Neural cell (in vitro differentiated cells): ENCODE measurements at regions not wholly inside any gene's neighbourhood (a gene's known extent, or its start where the extent isn't known, plus 50 kb on each side); places are given as distances from the start of the nearest gene placed in this dataset.

Experiments used
- H2AFZ ChIP-seq: fragments of 200-600, 300-800 bp; sonication (generic), shearing (Covaris generic); 2 replicates; pipeline ENCODE4 v1.6.0; 2014; ENCODE audit warnings: low read depth, mild to moderate bottlenecking, antibody characterized with exemption, low read length, moderate library complexity
- H3F3A ChIP-seq: fragments of 200-600 bp; shearing (Covaris generic); 2 replicates; pipeline ENCODE4 v1.6.1; 2016; ENCODE audit warnings: mild to moderate bottlenecking, moderate library complexity, mixed read lengths, antibody characterized with exemption, low read length; ENCODE audit not compliant: insufficient read depth, poor library complexity, severe bottlenecking
- H3K27ac ChIP-seq: fragments of 200-600, 300-800 bp; sonication (generic), shearing (Covaris generic); 2 replicates; pipeline ENCODE4 v1.5.1; 2014; ENCODE audit warnings: mild to moderate bottlenecking, low read length, moderate library complexity
- H3K27me3 ChIP-seq: fragments of 300-800, 200-600 bp; sonication (generic), shearing (Covaris generic); 2 replicates; pipeline ENCODE4 v1.6.0; 2014; ENCODE audit warnings: mild to moderate bottlenecking, low read depth, low read length, moderate library complexity; ENCODE audit not compliant: insufficient read depth
- H3K36me3 ChIP-seq: fragments of 300-800, 200-600 bp; sonication (generic), shearing (Covaris generic); 2 replicates; pipeline ENCODE4 v1.5.1; 2014; ENCODE audit warnings: mild to moderate bottlenecking, antibody characterized with exemption, low read length, moderate library complexity; ENCODE audit not compliant: insufficient read depth
- H3K4me2 ChIP-seq: fragments of 300-800, 200-600 bp; sonication (generic), shearing (Covaris generic); 2 replicates; pipeline ENCODE4 v1.6.0; 2014; ENCODE audit warnings: mild to moderate bottlenecking, low read length
- H3K4me3 ChIP-seq: fragments of 300-800, 200-600 bp; sonication (generic), shearing (Covaris generic); 2 replicates; pipeline ENCODE4 v1.5.1; 2014; ENCODE audit warnings: mild to moderate bottlenecking, low read length, moderate library complexity
- H3K79me2 ChIP-seq: fragments of 200-600 bp; shearing (Covaris generic); replicated peaks from 2 replicates; pipeline ENCODE4 v1.6.0; 2014; ENCODE audit warnings: mild to moderate bottlenecking, low read length, moderate library complexity; ENCODE audit not compliant: insufficient read depth
- H3K9ac ChIP-seq: fragments of 300-800, 200-600 bp; sonication (generic), shearing (Covaris generic); 2 replicates; pipeline ENCODE4 v1.6.1; 2016; ENCODE audit warnings: mild to moderate bottlenecking, low read length, mixed read lengths
- H3K9me2 ChIP-seq: fragments of 200-600 bp; shearing (Covaris generic); 2 replicates; pipeline ENCODE4 v1.6.1; 2016; ENCODE audit warnings: mild to moderate bottlenecking, low read length, mixed read lengths; ENCODE audit not compliant: insufficient read depth
- H3K9me3 ChIP-seq: fragments of 200-600, 300-800 bp; sonication (generic), shearing (Covaris generic); 2 replicates; pipeline ENCODE4 v1.6.1; 2016; ENCODE audit warnings: mild to moderate bottlenecking, mixed run types, low read length, moderate library complexity, mixed read lengths
- H4K20me1 ChIP-seq: fragments of 200-600 bp; shearing (Covaris generic); 2 replicates; pipeline ENCODE4 v1.6.1; 2016; ENCODE audit warnings: mild to moderate bottlenecking, mixed run types; ENCODE audit not compliant: insufficient read depth
- EP300 ChIP-seq: fragments of 450-650 bp; conservative IDR thresholded peaks from 2 replicates; pipeline ENCODE4 v1.6.1; 2014; ENCODE audit warnings: antibody characterized with exemption, mild to moderate bottlenecking, moderate library complexity; ENCODE audit not compliant: poor library complexity, severe bottlenecking
- EZH2 ChIP-seq: fragments of 200-600, 300-800 bp; shearing (Covaris generic), sonication (generic); IDR thresholded peaks from 2 replicates; pipeline ENCODE4 v1.6.1; 2014; ENCODE audit warnings: antibody characterized with exemption, low read length, borderline replicate concordance, mild to moderate bottlenecking; ENCODE audit not compliant: insufficient read depth, poor library complexity, severe bottlenecking
- MXI1 ChIP-seq: fragments of 450-650 bp; conservative IDR thresholded peaks from 2 replicates; pipeline ENCODE4 v1.6.1; 2014; ENCODE audit warnings: antibody characterized with exemption, mild to moderate bottlenecking; ENCODE audit not compliant: poor library complexity, severe bottlenecking
- POLR2AphosphoS5 ChIP-seq: IDR thresholded peaks from 2 replicates; pipeline ENCODE4 v1.6.1; 2012
- RAD21 ChIP-seq: fragments of 450-650 bp; conservative IDR thresholded peaks from 2 replicates; pipeline ENCODE4 v1.6.1; 2014; ENCODE audit warnings: antibody characterized with exemption, mild to moderate bottlenecking, moderate library complexity
- REST ChIP-seq: IDR thresholded peaks from 2 replicates; pipeline ENCODE4 v1.6.1; 2012; ENCODE audit warnings: borderline replicate concordance
- SMC3 ChIP-seq: fragments of 450-650 bp; conservative IDR thresholded peaks from 2 replicates; pipeline ENCODE4 v1.6.1; 2014; ENCODE audit warnings: antibody characterized with exemption, mild to moderate bottlenecking, moderate library complexity; ENCODE audit not compliant: poor library complexity
- TAF1 ChIP-seq: IDR thresholded peaks from 2 replicates; pipeline ENCODE4 v1.6.1; 2012; ENCODE audit warnings: low read depth
- TF ChIP-seq, protein P1 (sequence below): fragments of 450-650 bp; IDR thresholded peaks from 2 replicates; pipeline ENCODE4 v1.5.1; 2014; ENCODE audit warnings: antibody characterized with exemption, mild to moderate bottlenecking, moderate library complexity; ENCODE audit not compliant: poor library complexity, severe bottlenecking

DNA sequence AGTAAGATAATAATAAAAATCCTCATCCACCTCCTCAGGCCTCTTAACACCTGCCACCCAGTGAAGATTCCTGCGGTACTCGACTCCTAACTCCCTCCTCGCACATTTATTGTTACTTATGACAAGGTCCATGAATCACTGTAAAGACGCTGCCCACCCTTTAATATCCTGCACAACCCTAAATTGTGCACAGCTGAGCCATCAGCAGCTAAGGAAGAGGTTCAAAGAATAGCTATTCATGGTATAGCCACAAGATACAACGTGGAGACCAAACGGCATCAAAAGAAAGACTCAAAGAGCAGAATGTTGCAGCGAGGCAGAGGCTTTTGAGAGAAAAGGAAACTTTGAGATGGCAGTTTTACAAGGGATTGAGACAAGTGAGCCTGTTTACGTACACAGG, 266.3 kb downstream of the SATB2 start:
- Histone ChIP-seq H4K20me1 (no peaks in the 10 kb centered on the region), H3K9me2 (no peaks in the 10 kb centered on the region), H3K4me2 (no peak overlapping the region), H3K79me2 (no peaks in the 10 kb centered on the region), H3K27me3 (no peaks in the 10 kb centered on the region), H3K36me3 (no peaks in the 10 kb centered on the region), H3K9me3 (no peaks in the 10 kb centered on the region), H3F3A (no peaks in the 10 kb centered on the region), H3K9ac (no peak overlapping the region), H3K4me3 (no peak overlapping the region), H3K27ac (no peak overlapping the region), H2AFZ (no peak overlapping the region)
- TF ChIP-seq MXI1 (no peak), EP300 (no peak), TAF1 (no peak), EZH2 (no peak), RAD21 (no peak), REST (no peak), SMC3 (no peak), POLR2AphosphoS5 (no peak)
- TF ChIP-seq, protein P1, sequence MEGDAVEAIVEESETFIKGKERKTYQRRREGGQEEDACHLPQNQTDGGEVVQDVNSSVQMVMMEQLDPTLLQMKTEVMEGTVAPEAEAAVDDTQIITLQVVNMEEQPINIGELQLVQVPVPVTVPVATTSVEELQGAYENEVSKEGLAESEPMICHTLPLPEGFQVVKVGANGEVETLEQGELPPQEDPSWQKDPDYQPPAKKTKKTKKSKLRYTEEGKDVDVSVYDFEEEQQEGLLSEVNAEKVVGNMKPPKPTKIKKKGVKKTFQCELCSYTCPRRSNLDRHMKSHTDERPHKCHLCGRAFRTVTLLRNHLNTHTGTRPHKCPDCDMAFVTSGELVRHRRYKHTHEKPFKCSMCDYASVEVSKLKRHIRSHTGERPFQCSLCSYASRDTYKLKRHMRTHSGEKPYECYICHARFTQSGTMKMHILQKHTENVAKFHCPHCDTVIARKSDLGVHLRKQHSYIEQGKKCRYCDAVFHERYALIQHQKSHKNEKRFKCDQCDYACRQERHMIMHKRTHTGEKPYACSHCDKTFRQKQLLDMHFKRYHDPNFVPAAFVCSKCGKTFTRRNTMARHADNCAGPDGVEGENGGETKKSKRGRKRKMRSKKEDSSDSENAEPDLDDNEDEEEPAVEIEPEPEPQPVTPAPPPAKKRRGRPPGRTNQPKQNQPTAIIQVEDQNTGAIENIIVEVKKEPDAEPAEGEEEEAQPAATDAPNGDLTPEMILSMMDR = no peak

GRCh38 chr2:199189229-199189628, 268.5 kb downstream of the SATB2 start:
- H3K27ac ChIP-seq = no peak overlapping the region
- H3F3A ChIP-seq = no peaks in the 10 kb centered on the region
- no peaks in the 10 kb centered on the region for H4K20me1 ChIP-seq
- no peak overlapping the region for H2AFZ ChIP-seq
- no peaks in the 10 kb centered on the region for H3K9me2 ChIP-seq
- H3K9me3 ChIP-seq = no peaks in the 10 kb centered on the region
- no peaks in the 10 kb centered on the region for H3K27me3 ChIP-seq
- TF ChIP-seq EP300 (no peak), TAF1 (no peak), MXI1 (no peak), REST (no peak), SMC3 (no peak), EZH2 (no peak), POLR2AphosphoS5 (no peak), RAD21 (no peak)
- TF ChIP-seq, protein P1 = no peak
- no peaks in the 10 kb centered on the region for H3K79me2 ChIP-seq
- H3K4me3 ChIP-seq = no peak overlapping the region
- no peak overlapping the region for H3K4me2 ChIP-seq
- H3K9ac ChIP-seq = no peak overlapping the region
- H3K36me3 ChIP-seq = no peaks in the 10 kb centered on the region
